ENCODE measurements at regions not wholly inside any gene's neighbourhood (a gene's known extent, or its start where the extent isn't known, plus 50 kb on each side); places are given as distances from the start of the nearest gene placed in this dataset.
"Not testable (repeated sequence)": the region's sequence is repeated elsewhere in the genome, so short reads cannot be mapped to it uniquely, and the experiment has no call there.

DNA sequence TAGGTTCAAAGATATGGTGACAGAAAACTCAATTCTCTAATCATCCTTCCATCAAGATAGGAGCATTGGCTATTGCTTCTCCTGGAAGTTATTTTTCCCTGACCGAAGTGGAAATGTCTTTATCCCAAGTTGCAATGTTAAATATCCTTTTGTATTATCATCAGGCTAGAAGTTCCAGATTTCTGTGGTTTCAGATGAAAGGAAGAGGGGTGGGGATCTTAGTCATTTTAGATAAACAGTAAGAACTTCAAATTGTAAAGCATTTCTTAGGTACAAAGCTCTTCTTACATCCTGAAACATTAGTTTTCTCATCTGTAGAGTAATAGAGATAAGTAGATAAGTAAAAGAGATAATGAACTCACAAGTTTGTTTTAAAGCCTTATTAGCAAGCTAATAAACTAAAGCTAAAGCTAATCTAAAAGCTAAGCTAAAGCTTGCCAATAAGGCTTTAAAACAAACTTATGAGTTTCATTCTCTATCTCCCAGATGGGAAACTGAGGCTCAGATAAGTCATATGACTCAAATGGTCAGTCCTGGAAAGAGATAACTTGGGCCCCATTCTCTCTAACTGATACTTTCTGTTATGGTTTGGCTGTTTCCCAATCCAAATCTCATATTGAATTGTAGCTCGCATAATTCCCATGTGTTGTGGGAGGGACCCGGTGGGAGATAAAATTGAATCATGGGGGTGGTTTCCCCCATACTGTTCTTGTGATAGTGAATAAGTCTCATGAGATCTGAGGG lies 99.2 kb upstream of the KCNK2 start:
- no peak for DNase-seq (ENCODE audit: low spot score)

GRCh38 chr1:214989341-214989740 lies 93.2 kb upstream of the KCNK2 start:
- no peak for DNase-seq (ENCODE audit: low spot score)

- DNase-seq (ENCODE audit: low spot score): no peak
Measured at GRCh38 chr1:214990619-214991018, 91.9 kb upstream of the KCNK2 start.

- no peak for DNase-seq (ENCODE audit: low spot score)
Measured at GRCh38 chr1:214991691-214992315, 90.7 kb upstream of the KCNK2 start.

DNA sequence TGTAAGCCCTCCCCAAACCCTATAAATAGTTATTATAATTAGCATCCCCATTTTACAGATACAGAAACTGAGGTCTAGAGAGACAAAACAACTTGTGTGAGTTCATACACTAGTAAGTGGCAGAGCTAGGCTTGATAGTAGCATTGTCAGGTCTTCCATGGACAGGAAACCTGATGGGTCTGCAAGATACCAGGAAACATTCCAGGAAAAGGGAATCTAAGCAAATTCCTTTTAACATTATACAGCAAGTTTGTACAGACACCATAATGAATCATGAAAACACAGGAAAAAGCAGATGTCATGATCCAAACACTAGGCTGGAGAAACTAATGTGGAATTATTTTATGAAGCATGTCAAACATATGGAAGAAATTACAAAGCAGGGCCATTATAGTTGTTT lies 89.1 kb upstream of the KCNK2 start:
- DNase-seq (ENCODE audit: low spot score): no peak

- DNase-seq (ENCODE audit: low spot score): no peak
Measured at GRCh38 chr1:214997685-214998084, 84.9 kb upstream of the KCNK2 start.

GRCh38 chr1:215001419-215002021 lies 81.0 kb upstream of the KCNK2 start:
- DNase-seq (ENCODE audit: low spot score): no peak

DNA sequence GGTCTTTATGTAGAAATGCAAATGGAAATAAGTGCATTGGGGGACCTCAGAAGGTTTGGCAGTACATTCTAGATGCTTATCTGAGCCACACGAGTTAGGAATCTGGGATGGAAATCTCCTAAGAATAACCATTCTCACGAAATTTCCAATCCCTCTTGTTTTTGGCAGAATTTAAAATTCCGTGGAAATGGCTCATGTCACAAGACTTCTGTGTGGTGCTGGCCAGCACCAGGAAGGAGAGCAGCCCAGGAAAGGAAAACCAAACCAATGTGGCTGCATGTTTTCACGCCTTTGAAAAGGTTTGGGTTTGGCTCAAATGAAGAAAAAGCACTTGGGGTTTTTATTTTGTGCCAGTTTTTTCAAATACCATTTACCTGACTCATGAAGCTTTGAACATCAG lies 80.1 kb upstream of the KCNK2 start:
- DNase-seq (ENCODE audit: low spot score): no peak

- DNase-seq (ENCODE audit: low spot score): no peak
Measured at GRCh38 chr1:215003686-215004085, 78.9 kb upstream of the KCNK2 start.

DNA sequence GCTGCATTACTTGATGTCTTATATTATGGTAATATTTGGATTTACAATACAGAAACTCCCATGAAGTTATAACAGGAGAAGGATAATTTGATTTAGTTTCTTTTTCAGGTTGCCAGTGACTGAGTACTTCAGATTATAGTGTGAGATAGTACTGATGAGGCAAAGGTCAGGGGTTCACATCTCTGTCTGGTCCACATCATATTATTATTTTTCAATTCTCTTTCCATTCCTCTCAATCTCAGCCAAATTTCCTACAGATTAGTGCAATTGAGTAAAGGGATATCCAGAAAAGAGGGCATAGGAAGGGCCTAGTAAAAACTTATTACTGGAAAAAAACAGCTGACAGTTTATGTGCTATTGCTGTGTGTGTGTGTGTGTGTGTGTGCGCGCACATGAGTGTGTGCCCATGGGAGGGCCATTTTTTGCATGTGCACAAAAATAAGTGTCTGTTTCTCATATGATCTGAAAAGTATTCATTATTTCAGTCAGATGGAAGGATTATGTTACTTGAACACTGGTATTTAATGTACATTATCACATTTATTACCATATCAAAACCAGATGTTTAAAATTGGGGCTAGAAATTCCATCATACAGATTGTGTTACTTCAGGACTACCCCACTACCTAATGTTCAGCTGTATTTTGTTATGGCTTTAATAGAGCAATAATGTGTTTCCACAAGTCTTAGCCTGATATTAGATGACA lies 78.3 kb upstream of the KCNK2 start:
- DNase-seq (ENCODE audit: low spot score): no peak

DNA sequence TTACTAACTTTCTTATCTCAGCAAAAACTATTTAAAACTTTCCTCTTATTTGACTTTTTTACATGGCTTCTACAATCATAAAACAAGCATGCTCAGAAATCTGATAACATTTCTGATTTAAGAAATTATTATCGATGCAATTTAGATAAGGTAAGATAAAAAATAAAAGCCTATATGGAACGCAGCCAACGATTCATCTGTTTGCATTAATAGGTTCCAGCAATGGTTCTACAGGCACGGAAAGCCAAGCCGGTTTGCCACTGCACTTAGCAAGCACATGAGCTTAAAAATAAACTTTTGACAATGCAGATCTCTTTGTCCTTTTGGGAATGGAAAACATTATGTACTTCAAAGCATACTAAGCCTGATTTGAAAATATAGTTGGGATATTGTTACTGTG lies 77.5 kb upstream of the KCNK2 start:
- no peak for DNase-seq (ENCODE audit: low spot score)

DNA sequence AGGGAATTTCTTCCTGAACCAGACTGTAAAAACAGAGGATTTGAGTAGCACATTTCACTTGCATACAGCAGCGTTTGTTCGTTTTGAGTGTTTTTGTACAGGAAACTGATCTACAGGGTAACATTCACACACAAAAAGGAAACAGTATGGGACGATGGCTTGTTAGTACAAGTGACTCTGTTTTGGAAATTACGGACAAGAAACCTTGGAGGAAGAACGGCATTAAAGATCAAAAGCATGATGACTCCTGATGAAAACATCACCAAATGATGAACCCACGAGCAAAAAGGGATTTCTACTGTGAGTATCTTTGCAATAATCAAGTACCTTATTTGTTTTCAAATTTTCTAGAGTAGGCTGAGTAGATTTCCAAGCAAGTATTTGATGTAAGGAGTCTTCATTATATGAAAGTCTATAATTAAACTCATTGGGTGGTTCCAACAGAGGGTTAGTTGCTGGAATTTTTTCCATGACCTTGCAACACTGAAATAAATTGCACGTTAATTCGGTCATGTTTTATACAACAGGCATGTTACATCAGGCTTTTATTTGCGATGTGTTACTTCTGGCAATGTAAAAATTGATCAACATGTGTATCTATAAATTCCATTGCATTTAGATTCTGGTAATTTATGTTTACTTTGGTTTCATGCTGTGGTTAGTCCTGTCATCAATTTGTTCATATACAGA lies 76.7 kb upstream of the KCNK2 start:
- no peak for DNase-seq (ENCODE audit: low spot score)

- no peak for DNase-seq (ENCODE audit: low spot score)
Measured at GRCh38 chr1:215007880-215008279, 74.7 kb upstream of the KCNK2 start.

GRCh38 chr1:215018555-215018954 lies 64.0 kb upstream of the KCNK2 start:
- no peak for DNase-seq (ENCODE audit: low spot score)

DNA sequence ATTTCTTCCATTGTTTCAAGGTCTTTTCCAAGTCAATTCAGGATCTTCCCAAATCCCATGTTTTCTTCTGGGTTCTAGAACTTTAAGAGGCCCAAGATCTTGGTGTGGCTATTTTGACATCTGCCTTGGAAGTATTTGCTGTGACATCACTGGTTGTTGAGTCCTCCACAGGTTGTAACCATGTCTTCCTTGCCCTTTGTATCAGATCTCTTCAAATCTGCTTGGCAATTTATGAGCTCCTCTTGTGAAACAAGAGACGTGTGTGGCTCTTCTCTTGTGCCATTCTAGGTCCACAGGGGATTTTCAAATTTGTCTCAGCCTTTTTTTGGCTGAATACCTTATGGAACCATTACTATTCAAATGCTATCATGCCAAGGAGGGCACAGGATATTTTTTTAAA lies 60.3 kb upstream of the KCNK2 start:
- no peak for DNase-seq (ENCODE audit: low spot score)

DNA sequence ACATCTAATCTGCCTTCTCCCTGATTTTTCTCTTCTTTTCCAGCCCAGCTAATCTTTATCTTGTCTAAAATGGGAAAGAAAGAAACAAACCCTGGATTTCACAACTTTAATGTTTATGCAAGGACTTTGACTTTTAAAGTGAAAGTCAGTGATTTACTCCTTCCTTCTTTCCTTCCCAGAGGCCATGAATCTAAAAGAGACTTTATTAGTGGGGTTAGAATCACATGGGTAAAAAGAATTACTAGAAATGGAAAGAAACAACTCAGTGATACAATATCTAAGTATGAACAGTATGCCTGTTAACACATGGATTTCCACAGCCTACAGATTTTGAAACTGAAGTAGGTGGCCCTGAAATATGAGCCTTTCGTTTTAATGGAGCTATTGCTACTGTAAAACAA lies 59.8 kb upstream of the KCNK2 start:
- no peak for DNase-seq (ENCODE audit: low spot score)

- DNase-seq (ENCODE audit: low spot score): no peak
Measured at GRCh38 chr1:215023155-215023832, 59.2 kb upstream of the KCNK2 start.

GRCh38 chr1:215028954-215029353 lies 53.6 kb upstream of the KCNK2 start:
- no peak for DNase-seq (ENCODE audit: low spot score)

GRCh38 chr1:215030581-215030980 lies 52.0 kb upstream of the KCNK2 start:
- not testable (repeated sequence) for DNase-seq (ENCODE audit: low spot score)

DNA sequence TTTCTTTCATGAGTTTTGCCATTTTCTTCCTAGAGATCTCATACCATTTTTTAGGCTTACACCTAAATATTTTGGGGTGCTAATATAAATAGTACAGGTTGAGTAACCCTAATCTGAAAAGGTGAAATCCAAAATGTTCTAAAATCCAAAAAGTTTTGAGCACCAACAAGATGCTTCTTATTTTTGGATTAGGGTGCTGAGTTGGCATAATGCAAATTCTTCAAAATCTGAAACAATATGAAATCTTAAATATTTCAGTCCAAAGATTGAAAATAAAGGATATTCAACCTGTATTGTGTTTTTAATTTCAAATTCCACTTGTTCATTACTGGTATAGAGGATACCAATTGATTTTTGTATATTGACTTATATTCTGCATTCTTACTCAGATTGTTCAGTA lies 51.1 kb upstream of the KCNK2 start:
- no peak for DNase-seq (ENCODE audit: low spot score)

Data from globus pallidus (tissue), 1 donor.